ENCODE measurements at regions not wholly inside any gene's neighbourhood (a gene's known extent, or its start where the extent isn't known, plus 50 kb on each side); places are given as distances from the start of the nearest gene placed in this dataset.

DNA sequence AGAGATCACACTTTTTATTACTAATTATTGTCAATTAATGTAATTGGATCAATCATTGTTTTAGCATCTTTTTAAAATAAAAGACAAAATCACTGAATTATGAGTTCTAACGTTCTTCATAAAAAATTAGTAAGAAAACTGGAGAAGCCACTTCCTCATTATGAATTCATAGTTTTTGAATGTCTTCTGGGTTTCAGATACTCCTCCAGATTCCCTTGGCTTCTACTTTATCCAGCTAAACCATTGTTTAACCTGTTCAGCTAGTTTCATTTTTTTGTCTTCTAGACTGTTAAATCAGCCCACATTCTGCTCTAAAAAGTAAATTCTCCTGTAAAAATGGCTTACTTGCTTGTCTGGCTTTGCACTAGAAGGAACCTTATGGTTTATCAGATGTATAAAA is 753.4 kb upstream of the ACVR2A start:
- CTCF ChIA-PET = interaction anchor here (1.5 kb wide), 1 partner anchor 8 kb away, joined by 5 read pairs; no protein-coding TSS in a partner anchor
- no peak overlapping the region for H3K27ac Mint-ChIP-seq

DNA sequence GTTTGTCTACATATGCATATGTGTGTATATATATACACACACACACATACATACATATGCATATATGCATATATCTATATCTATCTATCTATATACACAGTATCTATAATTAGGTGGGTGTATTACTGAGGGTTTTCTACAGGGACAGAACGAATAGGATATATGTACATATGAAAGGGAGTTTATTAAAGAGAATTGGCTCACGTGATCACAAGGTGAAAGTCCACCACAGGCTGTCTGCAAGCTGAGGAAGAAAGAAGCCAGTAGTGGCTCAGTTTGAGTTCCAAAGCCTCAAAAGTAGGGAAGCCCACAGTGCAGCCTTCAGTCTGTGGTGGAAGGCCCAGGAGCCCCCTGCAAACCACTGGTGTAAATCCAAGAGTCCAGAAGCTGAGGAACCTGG is 756.0 kb upstream of the ACVR2A start:
- ATAC-seq (ENCODE audit: low read depth) (no peak), DNase-seq (no peak)
- no peaks in the 10 kb centered on the region for H3K79me2 ChIP-seq (ENCODE audit: control insufficient read depth, insufficient read depth, low read length)
- POLR2A ChIA-PET = no interaction called here
- WGBS (ENCODE audit: insufficient coverage) = 100% methylated on average over 1 of the region's 2 CpGs
- Mint-ChIP-seq H3K27ac (no peak overlapping the region), H3K9me3 (ENCODE audit: insufficient read depth) (no peaks in the 10 kb centered on the region), H3K27me3 (no peaks in the 10 kb centered on the region), H3K4me3 (no peak overlapping the region), H3K4me1 (no peaks in the 10 kb centered on the region)
- no peaks in the 10 kb centered on the region for H3K9me3 ChIP-seq (ENCODE audit: control extremely low read depth in 1 of 3, control insufficient read depth in 2 of 3, insufficient read depth in 1 of 3, low read length in 2 of 3)
- intact Hi-C loops (cut with micrococcal nuclease) = no loop called here
- H3K9ac ChIP-seq (ENCODE audit: low read length) = no peak overlapping the region
- CTCF ChIA-PET = interaction anchor here (9.5 kb wide), 1 partner anchor 823 kb away, joined by 150 read pairs; no protein-coding TSS in a partner anchor
- TF ChIP-seq, protein P1, sequence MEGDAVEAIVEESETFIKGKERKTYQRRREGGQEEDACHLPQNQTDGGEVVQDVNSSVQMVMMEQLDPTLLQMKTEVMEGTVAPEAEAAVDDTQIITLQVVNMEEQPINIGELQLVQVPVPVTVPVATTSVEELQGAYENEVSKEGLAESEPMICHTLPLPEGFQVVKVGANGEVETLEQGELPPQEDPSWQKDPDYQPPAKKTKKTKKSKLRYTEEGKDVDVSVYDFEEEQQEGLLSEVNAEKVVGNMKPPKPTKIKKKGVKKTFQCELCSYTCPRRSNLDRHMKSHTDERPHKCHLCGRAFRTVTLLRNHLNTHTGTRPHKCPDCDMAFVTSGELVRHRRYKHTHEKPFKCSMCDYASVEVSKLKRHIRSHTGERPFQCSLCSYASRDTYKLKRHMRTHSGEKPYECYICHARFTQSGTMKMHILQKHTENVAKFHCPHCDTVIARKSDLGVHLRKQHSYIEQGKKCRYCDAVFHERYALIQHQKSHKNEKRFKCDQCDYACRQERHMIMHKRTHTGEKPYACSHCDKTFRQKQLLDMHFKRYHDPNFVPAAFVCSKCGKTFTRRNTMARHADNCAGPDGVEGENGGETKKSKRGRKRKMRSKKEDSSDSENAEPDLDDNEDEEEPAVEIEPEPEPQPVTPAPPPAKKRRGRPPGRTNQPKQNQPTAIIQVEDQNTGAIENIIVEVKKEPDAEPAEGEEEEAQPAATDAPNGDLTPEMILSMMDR (IDR thresholded peaks at IDR 0.05) = no peak
- no peaks in the 10 kb centered on the region for H4K20me1 ChIP-seq (ENCODE audit: control insufficient read depth, insufficient read depth, low read length, poor library complexity, severe bottlenecking)
- no peak overlapping the region for H3K4me3 ChIP-seq (ENCODE audit: control extremely low read depth in 1 of 5, extremely low read depth in 1 of 5, insufficient read depth in 1 of 5, low read depth in 2 of 5, low read length in 4 of 5)
- H3K36me3 ChIP-seq (replicated peaks in 1 of 2; ENCODE audit: control extremely low read depth in 1 of 2, control insufficient read depth in 1 of 2, extremely low read depth in 1 of 2, insufficient read depth in 2 of 2, low read length in 1 of 2) = no peaks in the 10 kb centered on the region
- H3K27ac ChIP-seq (ENCODE audit: low read length in 2 of 2) = no peak overlapping the region
- H3K4me1 ChIP-seq (ENCODE audit: control insufficient read depth in 2 of 2, insufficient read depth in 2 of 2, low read length in 2 of 2) = no peaks in the 10 kb centered on the region
- H2AFZ ChIP-seq (ENCODE audit: insufficient read depth, low read depth, low read length, poor library complexity, severe bottlenecking) = no peak overlapping the region
- no peak overlapping the region for H3K4me2 ChIP-seq (replicated peaks; ENCODE audit: low read depth, low read length, poor library complexity, severe bottlenecking)
- no peaks in the 10 kb centered on the region for H3K27me3 ChIP-seq (replicated peaks in 1 of 4; ENCODE audit: control extremely low read depth in 1 of 4, control insufficient read depth in 3 of 4, insufficient read depth in 4 of 4, low read length in 3 of 4)

More for the DNA sequence above, 753.4 kb upstream of the ACVR2A start:
- Histone ChIP-seq H3K79me2 (ENCODE audit: control insufficient read depth, insufficient read depth, low read length) (no peaks in the 10 kb centered on the region), H2AFZ (ENCODE audit: insufficient read depth, low read depth, low read length, poor library complexity, severe bottlenecking) (no peak overlapping the region), H3K36me3 (replicated peaks in 1 of 2; ENCODE audit: control extremely low read depth in 1 of 2, control insufficient read depth in 1 of 2, extremely low read depth in 1 of 2, insufficient read depth in 2 of 2, low read length in 1 of 2) (no peaks in the 10 kb centered on the region), H3K4me2 (replicated peaks; ENCODE audit: low read depth, low read length, poor library complexity, severe bottlenecking) (no peak overlapping the region), H3K27me3 (replicated peaks in 1 of 4; ENCODE audit: control extremely low read depth in 1 of 4, control insufficient read depth in 3 of 4, insufficient read depth in 4 of 4, low read length in 3 of 4) (no peaks in the 10 kb centered on the region), H3K27ac (ENCODE audit: low read length in 2 of 2) (no peak overlapping the region), H4K20me1 (ENCODE audit: control insufficient read depth, insufficient read depth, low read length, poor library complexity, severe bottlenecking) (no peaks in the 10 kb centered on the region), H3K9me3 (ENCODE audit: control extremely low read depth in 1 of 3, control insufficient read depth in 2 of 3, insufficient read depth in 1 of 3, low read length in 2 of 3) (no peaks in the 10 kb centered on the region), H3K4me3 (ENCODE audit: control extremely low read depth in 1 of 5, extremely low read depth in 1 of 5, insufficient read depth in 1 of 5, low read depth in 2 of 5, low read length in 4 of 5) (no peak overlapping the region), H3K9ac (ENCODE audit: low read length) (no peak overlapping the region), H3K4me1 (ENCODE audit: control insufficient read depth in 2 of 2, insufficient read depth in 2 of 2, low read length in 2 of 2) (no peaks in the 10 kb centered on the region)
- DNase-seq (no peak), ATAC-seq (ENCODE audit: low read depth) (no peak)
- no peaks in the 10 kb centered on the region for H3K27me3 Mint-ChIP-seq
- TF ChIP-seq EZH2 (IDR thresholded peaks at IDR 0.05; ENCODE audit: borderline replicate concordance, insufficient read depth, low read depth, low read length, poor library complexity, severe bottlenecking) = no peak
- TF ChIP-seq, protein P1 (IDR thresholded peaks at IDR 0.05) = no peak
- POLR2A ChIA-PET = no interaction called here
- H3K4me1 Mint-ChIP-seq = no peaks in the 10 kb centered on the region
- no CpG with 5 or more reads among the region's 1 CpG for WGBS (ENCODE audit: insufficient coverage)
- H3K4me3 Mint-ChIP-seq = no peak overlapping the region
- intact Hi-C loops (cut with micrococcal nuclease) = no loop called here
- no peaks in the 10 kb centered on the region for H3K9me3 Mint-ChIP-seq (ENCODE audit: insufficient read depth)
